SJCRH30 (cell line): ENCODE measurements at regions not wholly inside any gene's neighbourhood (a gene's known extent, or its start where the extent isn't known, plus 50 kb on each side); places are given as distances from the start of the nearest gene placed in this dataset.

Source experiments
- DNase-seq, 2 experiments: peaks; one replicate each; pipeline ENCODE4 v3.0.0-alpha.2; 2015 to 2020
- H3K27ac ChIP-seq: fragments of 250-450 bp; sonication (Bioruptor Pico); 2 replicates; pipeline ENCODE4 v1.5.1; 2020; ENCODE audit warnings: mild to moderate bottlenecking, moderate library complexity
- H3K27me3 ChIP-seq: fragments of 250-450 bp; sonication (Bioruptor Pico); 2 replicates; pipeline ENCODE4 v1.5.1; 2020; ENCODE audit warnings: mild to moderate bottlenecking, moderate library complexity
- H3K36me3 ChIP-seq: fragments of 250-450 bp; sonication (Bioruptor Pico); 2 replicates; pipeline ENCODE4 v1.5.1; 2020; ENCODE audit warnings: mild to moderate bottlenecking, moderate library complexity
- H3K4me1 ChIP-seq: fragments of 250-450 bp; sonication (Bioruptor Pico); 2 replicates; pipeline ENCODE4 v1.5.1; 2020; ENCODE audit warnings: mild to moderate bottlenecking, moderate library complexity
- H3K4me3 ChIP-seq: fragments of 250-450 bp; sonication (Bioruptor Pico); 2 replicates; pipeline ENCODE4 v1.5.1; 2020; ENCODE audit warnings: mild to moderate bottlenecking, moderate library complexity
- H3K9me3 ChIP-seq: fragments of 250-450 bp; sonication (Bioruptor Pico); replicated peaks from 2 replicates; pipeline ENCODE4 v1.5.1; 2020; ENCODE audit warnings: mild to moderate bottlenecking, moderate library complexity

- Histone ChIP-seq H3K36me3 (no peaks in the 10 kb centered on the region), H3K27ac (no peak overlapping the region), H3K4me1 (no peaks in the 10 kb centered on the region), H3K27me3 (no peaks in the 10 kb centered on the region), H3K9me3 (no peaks in the 10 kb centered on the region), H3K4me3 (no peak overlapping the region)
- no peak for DNase-seq
Measured at GRCh38 chr7:109021390-109021789, 451.7 kb downstream of the DNAJB9 start.

- no peak overlapping the region for H3K27ac ChIP-seq
Measured at GRCh38 chr7:109029866-109030265, 460.2 kb downstream of the DNAJB9 start.

DNA sequence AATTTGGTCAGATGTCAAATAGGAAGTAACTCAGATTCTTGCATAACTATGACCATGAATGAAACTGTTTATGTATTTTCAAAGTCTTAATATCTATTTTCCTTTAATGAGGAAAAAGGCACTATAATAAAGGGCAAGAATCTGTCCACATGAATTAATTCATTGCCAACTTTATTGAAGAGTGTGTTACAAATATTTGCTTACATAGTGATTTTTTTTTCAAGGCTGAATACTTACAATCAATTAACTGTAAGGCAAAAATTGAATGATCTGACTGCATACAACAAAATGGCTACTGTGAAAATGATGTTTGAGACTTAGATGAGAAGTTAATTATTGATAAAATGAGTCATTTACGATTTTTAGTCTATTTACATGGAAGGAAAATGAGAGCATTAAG is 475.0 kb downstream of the DNAJB9 start:
- Histone ChIP-seq H3K4me1 (peaks cover 5% of the 10 kb centered on the region; the same call in 1 of the 2 replicates), H3K4me3 (no peak overlapping the region), H3K27me3 (no peaks in the 10 kb centered on the region), H3K9me3 (no peaks in the 10 kb centered on the region), H3K27ac (no peak overlapping the region), H3K36me3 (no peaks in the 10 kb centered on the region)
- no peak for DNase-seq

More at GRCh38 chr7:109029866-109030265, 460.2 kb downstream of the DNAJB9 start:
- no peak for DNase-seq
- 0 out of 2 replicates have a peak, but pooled peaks cover 2% of the 10 kb centered on the region for H3K9me3 ChIP-seq
- no peak overlapping the region for H3K4me3 ChIP-seq
- H3K4me1 ChIP-seq, result no peaks in the 10 kb centered on the region
- no peaks in the 10 kb centered on the region for H3K27me3 ChIP-seq
- H3K36me3 ChIP-seq, result no peaks in the 10 kb centered on the region

GRCh38 chr7:109049366-109049765 is 479.7 kb downstream of the DNAJB9 start:
- peaks cover 9% of the 10 kb centered on the region; the same call in 1 of the 2 replicates for H3K4me1 ChIP-seq
- H3K36me3 ChIP-seq, result no peaks in the 10 kb centered on the region
- H3K9me3 ChIP-seq, result no peaks in the 10 kb centered on the region
- no peak overlapping the region; the same call in 1 of the 2 replicates for H3K27ac ChIP-seq
- H3K27me3 ChIP-seq, result no peaks in the 10 kb centered on the region
- no peak for DNase-seq
- H3K4me3 ChIP-seq, result no peak overlapping the region

DNA sequence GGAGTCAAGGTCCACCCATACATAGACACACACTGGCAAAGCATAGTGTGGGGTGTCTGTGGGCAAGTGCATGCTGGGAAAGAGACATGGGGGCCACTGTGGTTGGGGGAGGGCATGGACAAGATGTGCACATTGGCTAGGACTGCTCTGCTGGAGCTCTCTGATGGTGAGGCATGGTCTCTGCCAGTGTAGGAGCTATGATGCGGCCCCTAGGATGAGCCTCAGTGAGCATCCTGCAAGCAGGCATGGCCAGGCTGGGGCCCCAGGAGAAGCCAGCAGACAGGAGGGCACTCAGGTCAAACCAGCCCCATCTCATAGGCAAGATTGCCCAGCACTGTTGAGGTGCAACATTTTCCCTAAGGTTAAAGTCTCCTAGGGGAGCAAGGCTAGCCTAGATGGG is 489.4 kb downstream of the DNAJB9 start:
- no peaks in the 10 kb centered on the region for H3K27me3 ChIP-seq
- H3K4me1 ChIP-seq, result no peaks in the 10 kb centered on the region
- H3K9me3 ChIP-seq, result no peaks in the 10 kb centered on the region
- no peaks in the 10 kb centered on the region for H3K36me3 ChIP-seq
- H3K4me3 ChIP-seq, result no peak overlapping the region
- no peak overlapping the region for H3K27ac ChIP-seq
- DNase-seq, result no peak

- DNase-seq, result no peak
- no peak overlapping the region for H3K27ac ChIP-seq
- H3K27me3 ChIP-seq, result no peaks in the 10 kb centered on the region
- no peaks in the 10 kb centered on the region for H3K36me3 ChIP-seq
- no peaks in the 10 kb centered on the region for H3K4me1 ChIP-seq
- H3K9me3 ChIP-seq, result no peaks in the 10 kb centered on the region
- H3K4me3 ChIP-seq, result no peak overlapping the region
Measured at GRCh38 chr7:109062798-109063197, 493.1 kb downstream of the DNAJB9 start.

DNA sequence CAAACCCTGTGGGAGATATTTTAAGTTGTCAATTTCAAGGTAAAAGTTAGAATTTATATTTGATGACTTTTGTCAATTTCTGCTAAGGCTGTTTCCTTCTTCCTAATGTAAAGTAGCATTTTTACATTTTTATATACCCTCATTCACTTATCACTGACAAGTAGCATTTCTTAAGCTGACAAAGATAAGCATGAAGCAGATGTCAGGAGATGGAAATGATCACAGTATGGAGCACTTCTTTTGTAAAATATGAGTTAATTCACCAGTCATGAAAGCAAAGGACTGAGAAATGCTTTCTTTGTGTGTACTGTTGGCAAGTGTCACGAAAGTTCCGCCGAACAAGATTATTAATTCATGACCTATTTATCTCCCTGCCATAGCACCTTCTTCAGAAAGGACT is 503.9 kb downstream of the DNAJB9 start:
- no peak overlapping the region for H3K4me3 ChIP-seq
- no peaks in the 10 kb centered on the region for H3K27me3 ChIP-seq
- DNase-seq, result no peak
- no peak overlapping the region for H3K27ac ChIP-seq
- H3K36me3 ChIP-seq, result no peaks in the 10 kb centered on the region
- no peaks in the 10 kb centered on the region for H3K4me1 ChIP-seq
- H3K9me3 ChIP-seq, result no peaks in the 10 kb centered on the region

GRCh38 chr7:109076396-109076972 is 506.8 kb downstream of the DNAJB9 start:
- Histone ChIP-seq H3K27me3 (no peaks in the 10 kb centered on the region), H3K4me1 (no peaks in the 10 kb centered on the region), H3K27ac (no peak overlapping the region), H3K36me3 (no peaks in the 10 kb centered on the region), H3K4me3 (no peak overlapping the region), H3K9me3 (no peaks in the 10 kb centered on the region)
- no peak for DNase-seq

DNA sequence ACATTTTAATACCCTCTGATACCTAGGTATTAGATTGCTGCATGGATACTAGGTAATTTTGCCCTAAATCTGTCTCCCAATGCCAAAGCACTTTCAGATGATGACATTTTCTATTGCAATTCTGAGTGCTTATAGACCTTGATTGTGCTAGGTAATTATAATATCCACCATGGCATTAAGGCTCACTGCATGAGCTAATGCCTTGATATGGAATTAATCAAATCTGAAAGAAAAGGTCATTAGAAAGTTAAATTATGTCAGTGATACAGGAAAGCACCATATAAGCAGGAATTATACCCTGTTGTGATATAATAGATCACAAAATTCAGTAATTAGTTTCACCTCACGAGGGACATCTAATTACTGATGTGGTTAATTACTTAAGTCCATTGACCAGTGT is 521.4 kb downstream of the DNAJB9 start:
- Histone ChIP-seq H3K9me3 (no peaks in the 10 kb centered on the region), H3K36me3 (no peaks in the 10 kb centered on the region), H3K27me3 (no peaks in the 10 kb centered on the region), H3K27ac (no peak overlapping the region), H3K4me1 (no peaks in the 10 kb centered on the region), H3K4me3 (no peak overlapping the region)
- no peak for DNase-seq

DNA sequence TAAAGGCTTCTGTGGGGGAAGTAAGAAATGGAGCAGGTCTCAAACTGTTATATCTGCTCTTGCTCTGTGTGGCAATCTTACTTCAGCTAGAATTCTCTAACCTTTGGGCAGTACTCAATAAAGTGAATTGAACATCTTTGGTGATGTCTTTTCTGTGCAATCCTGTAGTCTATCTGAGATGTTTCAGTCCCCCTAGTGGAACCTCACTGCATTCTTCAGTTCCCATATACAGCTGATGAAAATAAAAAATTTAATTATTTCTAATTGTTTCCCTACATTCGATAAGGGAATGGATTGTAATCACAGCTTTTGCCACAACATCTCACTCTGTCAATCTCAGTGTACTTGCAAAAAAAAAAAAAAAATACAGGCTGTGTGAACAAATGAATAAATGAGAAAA is 522.6 kb downstream of the DNAJB9 start:
- Histone ChIP-seq H3K27ac (no peak overlapping the region), H3K9me3 (no peaks in the 10 kb centered on the region), H3K4me1 (no peaks in the 10 kb centered on the region), H3K36me3 (no peaks in the 10 kb centered on the region), H3K4me3 (no peak overlapping the region), H3K27me3 (no peaks in the 10 kb centered on the region)
- no peak for DNase-seq

GRCh38 chr7:109101332-109101731 is 531.7 kb downstream of the DNAJB9 start:
- H3K9me3 ChIP-seq, result no peaks in the 10 kb centered on the region
- no peaks in the 10 kb centered on the region for H3K36me3 ChIP-seq
- no peak overlapping the region for H3K27ac ChIP-seq
- H3K4me3 ChIP-seq, result no peak overlapping the region
- H3K27me3 ChIP-seq, result no peaks in the 10 kb centered on the region
- H3K4me1 ChIP-seq, result no peaks in the 10 kb centered on the region
- no peak for DNase-seq

- Histone ChIP-seq H3K27me3 (no peaks in the 10 kb centered on the region), H3K27ac (no peak overlapping the region), H3K4me3 (no peak overlapping the region), H3K4me1 (no peaks in the 10 kb centered on the region), H3K9me3 (no peaks in the 10 kb centered on the region), H3K36me3 (no peaks in the 10 kb centered on the region)
- DNase-seq, result no peak
Measured at GRCh38 chr7:109109558-109109957, 539.9 kb downstream of the DNAJB9 start.

DNA sequence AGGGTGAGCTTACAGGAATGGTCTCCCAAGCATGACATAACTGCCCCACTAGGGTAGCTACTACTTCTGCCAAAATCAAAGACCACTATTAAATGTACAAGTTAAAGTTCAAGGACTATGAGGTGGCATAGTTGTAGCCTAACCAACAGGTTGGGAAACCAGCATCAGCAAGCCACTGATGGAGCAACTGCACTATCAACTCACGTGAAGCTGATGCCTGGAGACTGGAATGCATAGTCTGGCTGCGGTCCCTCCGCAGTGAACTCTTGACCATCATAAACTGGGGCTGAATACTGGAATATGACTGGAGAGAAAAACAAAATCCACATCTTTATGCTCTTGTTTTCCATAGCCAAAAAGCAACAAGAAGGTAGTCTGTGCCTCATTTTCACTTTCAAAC is 541.4 kb downstream of the DNAJB9 start:
- Histone ChIP-seq H3K27ac (no peak overlapping the region), H3K4me1 (no peaks in the 10 kb centered on the region), H3K36me3 (no peaks in the 10 kb centered on the region), H3K9me3 (no peaks in the 10 kb centered on the region), H3K4me3 (no peak overlapping the region), H3K27me3 (no peaks in the 10 kb centered on the region)
- no peak for DNase-seq

- Histone ChIP-seq H3K27ac (no peak overlapping the region), H3K36me3 (no peaks in the 10 kb centered on the region), H3K4me1 (no peaks in the 10 kb centered on the region), H3K27me3 (no peaks in the 10 kb centered on the region), H3K9me3 (no peaks in the 10 kb centered on the region), H3K4me3 (no peak overlapping the region)
- no peak for DNase-seq
Measured at GRCh38 chr7:109121599-109122300, 552.1 kb downstream of the DNAJB9 start.

- Histone ChIP-seq H3K9me3 (no peaks in the 10 kb centered on the region), H3K27me3 (no peaks in the 10 kb centered on the region), H3K4me3 (no peak overlapping the region), H3K27ac (no peak overlapping the region), H3K36me3 (no peaks in the 10 kb centered on the region), H3K4me1 (no peaks in the 10 kb centered on the region)
- DNase-seq, result no peak
Measured at GRCh38 chr7:109125001-109125400, 555.3 kb downstream of the DNAJB9 start.
